ENCODE measurements at regions not wholly inside any gene's neighbourhood (a gene's known extent, or its start where the extent isn't known, plus 50 kb on each side); places are given as distances from the start of the nearest gene placed in this dataset.
A peak's percentile ranks its signal among the peaks of the same experiment; 100 is the strongest.

- ATAC-seq, result peak; percentile 72
- BruUV-seq (replicated peaks), result no TSS peak
- TF ChIP-seq, protein P1, sequence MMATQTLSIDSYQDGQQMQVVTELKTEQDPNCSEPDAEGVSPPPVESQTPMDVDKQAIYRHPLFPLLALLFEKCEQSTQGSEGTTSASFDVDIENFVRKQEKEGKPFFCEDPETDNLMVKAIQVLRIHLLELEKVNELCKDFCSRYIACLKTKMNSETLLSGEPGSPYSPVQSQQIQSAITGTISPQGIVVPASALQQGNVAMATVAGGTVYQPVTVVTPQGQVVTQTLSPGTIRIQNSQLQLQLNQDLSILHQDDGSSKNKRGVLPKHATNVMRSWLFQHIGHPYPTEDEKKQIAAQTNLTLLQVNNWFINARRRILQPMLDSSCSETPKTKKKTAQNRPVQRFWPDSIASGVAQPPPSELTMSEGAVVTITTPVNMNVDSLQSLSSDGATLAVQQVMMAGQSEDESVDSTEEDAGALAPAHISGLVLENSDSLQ (IDR thresholded peaks at IDR 0.05), result no peak; the same call in 1 of the 2 replicates
- TF ChIP-seq CREM (IDR thresholded peaks at IDR 0.05; ENCODE audit: low read depth) (peak; percentile 44; the same call in 1 of the 2 replicates), FOXM1 (IDR thresholded peaks at IDR 0.05; ENCODE audit: low read depth, low read length) (peak; percentile 87), SUZ12 (IDR thresholded peaks at IDR 0.05; ENCODE audit: unreplicated experiment) (no peak), ESRRA (IDR thresholded peaks at IDR 0.05; ENCODE audit: low read length) (no peak), ETV6 (conservative IDR thresholded peaks at IDR 0.05 in 1 of 2, IDR thresholded peaks at IDR 0.05 in 1 of 2; ENCODE audit: borderline replicate concordance in 1 of 2, low read depth in 1 of 2) (0 out of 4 replicates have a peak, but pooled peaks of 1 of the 2 experiments have one; percentile 29), CEBPB (IDR thresholded peaks at IDR 0.05; ENCODE audit: borderline replicate concordance in 1 of 2, low read depth in 2 of 2, low read length in 2 of 2) (peak in 1 of 2 experiments; percentile 43; a peak in 1 of 4 replicates), YBX1 (IDR thresholded peaks at IDR 0.05) (no peak), ZNF274 (IDR thresholded peaks at IDR 0.05; ENCODE audit: insufficient read depth, insufficient read length) (no peak), POLR2A (IDR thresholded peaks at IDR 0.05; ENCODE audit: low read depth, low read length) (no peak), MEF2B (IDR thresholded peaks at IDR 0.05; ENCODE audit: partially characterized antibody, poor library complexity, severe bottlenecking) (peak; percentile 66), CBX5 (IDR thresholded peaks at IDR 0.05; ENCODE audit: low read depth) (peak; percentile 98), GATAD2B (conservative IDR thresholded peaks at IDR 0.05; ENCODE audit: low read depth) (no peak), BMI1 (IDR thresholded peaks at IDR 0.05; ENCODE audit: borderline replicate concordance) (no peak), ATF2 (IDR thresholded peaks at IDR 0.05; ENCODE audit: low read length) (peak; percentile 91), TCF7 (IDR thresholded peaks at IDR 0.05; ENCODE audit: borderline replicate concordance) (peak; percentile 48; the same call in 1 of the 2 replicates), JUNB (IDR thresholded peaks at IDR 0.05) (peak; percentile 92), ASH2L (IDR thresholded peaks at IDR 0.05; ENCODE audit: borderline replicate concordance, low read depth) (no peak), IKZF2 (IDR thresholded peaks at IDR 0.05) (peak; percentile 76 to 84)
- TF ChIP-seq, protein P2, sequence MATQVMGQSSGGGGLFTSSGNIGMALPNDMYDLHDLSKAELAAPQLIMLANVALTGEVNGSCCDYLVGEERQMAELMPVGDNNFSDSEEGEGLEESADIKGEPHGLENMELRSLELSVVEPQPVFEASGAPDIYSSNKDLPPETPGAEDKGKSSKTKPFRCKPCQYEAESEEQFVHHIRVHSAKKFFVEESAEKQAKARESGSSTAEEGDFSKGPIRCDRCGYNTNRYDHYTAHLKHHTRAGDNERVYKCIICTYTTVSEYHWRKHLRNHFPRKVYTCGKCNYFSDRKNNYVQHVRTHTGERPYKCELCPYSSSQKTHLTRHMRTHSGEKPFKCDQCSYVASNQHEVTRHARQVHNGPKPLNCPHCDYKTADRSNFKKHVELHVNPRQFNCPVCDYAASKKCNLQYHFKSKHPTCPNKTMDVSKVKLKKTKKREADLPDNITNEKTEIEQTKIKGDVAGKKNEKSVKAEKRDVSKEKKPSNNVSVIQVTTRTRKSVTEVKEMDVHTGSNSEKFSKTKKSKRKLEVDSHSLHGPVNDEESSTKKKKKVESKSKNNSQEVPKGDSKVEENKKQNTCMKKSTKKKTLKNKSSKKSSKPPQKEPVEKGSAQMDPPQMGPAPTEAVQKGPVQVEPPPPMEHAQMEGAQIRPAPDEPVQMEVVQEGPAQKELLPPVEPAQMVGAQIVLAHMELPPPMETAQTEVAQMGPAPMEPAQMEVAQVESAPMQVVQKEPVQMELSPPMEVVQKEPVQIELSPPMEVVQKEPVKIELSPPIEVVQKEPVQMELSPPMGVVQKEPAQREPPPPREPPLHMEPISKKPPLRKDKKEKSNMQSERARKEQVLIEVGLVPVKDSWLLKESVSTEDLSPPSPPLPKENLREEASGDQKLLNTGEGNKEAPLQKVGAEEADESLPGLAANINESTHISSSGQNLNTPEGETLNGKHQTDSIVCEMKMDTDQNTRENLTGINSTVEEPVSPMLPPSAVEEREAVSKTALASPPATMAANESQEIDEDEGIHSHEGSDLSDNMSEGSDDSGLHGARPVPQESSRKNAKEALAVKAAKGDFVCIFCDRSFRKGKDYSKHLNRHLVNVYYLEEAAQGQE (IDR thresholded peaks at IDR 0.05; ENCODE audit: low read depth, low read length), result no peak
These were observed 63.0 kb upstream of the SP4 start for GRCh38 chr7:21364801-21365271.

More at GRCh38 chr7:21364801-21365271, 63.0 kb upstream of the SP4 start:
- no peak overlapping the region for H2AFZ ChIP-seq (ENCODE audit: control insufficient read depth, low read depth, low read length)
- POLR2A ChIA-PET, result interaction anchor here (0.8 to 1.0 kb wide), 3 partner anchors 12 to 575 kb away, joined by 3 to 7 read pairs (median 6); no protein-coding TSS in a partner anchor
- H3K9ac ChIP-seq (ENCODE audit: control insufficient read depth, insufficient read depth, low read length), result no peak overlapping the region
- DNase-seq (ENCODE audit: low read depth, low spot score) (no peak), FAIRE-seq (no peak)
- no peaks in the 10 kb centered on the region for H3K79me2 ChIP-seq (ENCODE audit: control insufficient read depth, insufficient read depth, low read length)
- H4K20me1 ChIP-seq (ENCODE audit: control insufficient read depth, insufficient read depth), result no peaks in the 10 kb centered on the region
- SMC1A ChIA-PET (ENCODE audit: uncharacterized antibody, unreplicated experiment), result interaction anchor here (1.0 to 7.1 kb wide), 11 partner anchors 9 to 102 kb away, joined by 3 to 52 read pairs (median 6); no protein-coding TSS in a partner anchor
- no peaks in the 10 kb centered on the region for H3K27me3 ChIP-seq (replicated peaks in 1 of 2; ENCODE audit: control insufficient read depth in 2 of 2, insufficient read depth in 2 of 2, low read length in 1 of 2)
- peak overlapping the region; percentile 11 for H3K4me2 ChIP-seq (ENCODE audit: control insufficient read depth, insufficient read depth)
- in situ Hi-C loops (cut with MboI) (loop anchor here (25.0 kb wide), 1 partner anchor 1128 kb away; no protein-coding TSS in a partner anchor), intact Hi-C loops (cut with micrococcal nuclease; ENCODE audit: unreplicated experiment) (no loop called here)
- no peaks in the 10 kb centered on the region for H3K36me3 ChIP-seq (ENCODE audit: control insufficient read depth in 2 of 2, insufficient read depth in 2 of 2, low read length in 1 of 2)
- peaks cover 12% of the 10 kb centered on the region; the same call in 2 of the 3 replicates for H3K9me3 ChIP-seq (replicated peaks; ENCODE audit: control insufficient read depth, insufficient read depth, low read length)
- RAD21 ChIA-PET (ENCODE audit: unreplicated experiment), result interaction anchor here (1.3 to 5.8 kb wide), 4 partner anchors 11 to 65 kb away, joined by 4 to 29 read pairs (median 10); partner anchors contain the start of gene SP4
- H3K4me3 ChIP-seq, result no peak overlapping the region
- WGBS (ENCODE audit: insufficient coverage, insufficient replicate concordance, low lambda C conversion rate, missing lambda C conversion rate), result 0% methylated on average over 2 of the region's 2 CpGs
- peaks cover 14% of the 10 kb centered on the region for H3K4me1 ChIP-seq (ENCODE audit: control insufficient read depth, insufficient read depth, low read length)
- peak overlapping the region; percentile 65; the same call in 1 of the 2 replicates for H3K27ac ChIP-seq (ENCODE audit: control insufficient read depth, insufficient read depth)
- CTCF ChIA-PET, result interaction anchor here (0.8 to 2.3 kb wide), 3 partner anchors 12 to 203 kb away, joined by 3 to 10 read pairs (median 4); no protein-coding TSS in a partner anchor
